ENCODE measurements at regions not wholly inside any gene's neighbourhood (a gene's known extent, or its start where the extent isn't known, plus 50 kb on each side); places are given as distances from the start of the nearest gene placed in this dataset.

GRCh38 chrX:39859991-39860861, 237.5 kb downstream of the BCOR start (continued):
- TF ChIP-seq CTCFL (IDR thresholded peaks at IDR 0.05; ENCODE audit: borderline replicate concordance, insufficient read depth, low read depth, low read length, poor library complexity, severe bottlenecking) = no peak
- peak; percentile 49 for TF ChIP-seq NCOR1 (IDR thresholded peaks at IDR 0.05)
- no peak for TF ChIP-seq SREBF1 (IDR thresholded peaks at IDR 0.05; ENCODE audit: borderline replicate concordance, low read depth, low read length)
- no peak for TF ChIP-seq ZNF766 (CRISPR knock-in tag; conservative IDR thresholded peaks at IDR 0.05)
- TF ChIP-seq, protein P1, sequence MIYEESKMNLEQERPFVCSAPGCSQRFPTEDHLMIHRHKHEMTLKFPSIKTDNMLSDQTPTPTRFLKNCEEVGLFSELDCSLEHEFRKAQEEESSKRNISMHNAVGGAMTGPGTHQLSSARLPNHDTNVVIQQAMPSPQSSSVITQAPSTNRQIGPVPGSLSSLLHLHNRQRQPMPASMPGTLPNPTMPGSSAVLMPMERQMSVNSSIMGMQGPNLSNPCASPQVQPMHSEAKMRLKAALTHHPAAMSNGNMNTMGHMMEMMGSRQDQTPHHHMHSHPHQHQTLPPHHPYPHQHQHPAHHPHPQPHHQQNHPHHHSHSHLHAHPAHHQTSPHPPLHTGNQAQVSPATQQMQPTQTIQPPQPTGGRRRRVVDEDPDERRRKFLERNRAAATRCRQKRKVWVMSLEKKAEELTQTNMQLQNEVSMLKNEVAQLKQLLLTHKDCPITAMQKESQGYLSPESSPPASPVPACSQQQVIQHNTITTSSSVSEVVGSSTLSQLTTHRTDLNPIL (CRISPR knock-in tag; IDR thresholded peaks at IDR 0.05) = no peak
- TF ChIP-seq SRSF1 (IDR thresholded peaks at IDR 0.05; ENCODE audit: low read depth, low read length) = no peak
- no peak for TF ChIP-seq MIER1 (IDR thresholded peaks at IDR 0.05; ENCODE audit: low read depth)
- TF ChIP-seq KDM1A (IDR thresholded peaks at IDR 0.05) = no peak
- TF ChIP-seq, protein P2, sequence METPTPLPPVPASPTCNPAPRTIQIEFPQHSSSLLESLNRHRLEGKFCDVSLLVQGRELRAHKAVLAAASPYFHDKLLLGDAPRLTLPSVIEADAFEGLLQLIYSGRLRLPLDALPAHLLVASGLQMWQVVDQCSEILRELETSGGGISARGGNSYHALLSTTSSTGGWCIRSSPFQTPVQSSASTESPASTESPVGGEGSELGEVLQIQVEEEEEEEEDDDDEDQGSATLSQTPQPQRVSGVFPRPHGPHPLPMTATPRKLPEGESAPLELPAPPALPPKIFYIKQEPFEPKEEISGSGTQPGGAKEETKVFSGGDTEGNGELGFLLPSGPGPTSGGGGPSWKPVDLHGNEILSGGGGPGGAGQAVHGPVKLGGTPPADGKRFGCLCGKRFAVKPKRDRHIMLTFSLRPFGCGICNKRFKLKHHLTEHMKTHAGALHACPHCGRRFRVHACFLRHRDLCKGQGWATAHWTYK (CRISPR knock-in tag; IDR thresholded peaks at IDR 0.05) = no peak
- TF ChIP-seq POLR2AphosphoS5 (IDR thresholded peaks at IDR 0.05; ENCODE audit: control insufficient read depth, insufficient read depth, low read depth, low read length) = peak; percentile 48; the same call in 1 of the 2 replicates
- no peak for TF ChIP-seq E2F4 (CRISPR knock-in tag; IDR thresholded peaks at IDR 0.05; ENCODE audit: low read depth)
- TF ChIP-seq, protein P3, sequence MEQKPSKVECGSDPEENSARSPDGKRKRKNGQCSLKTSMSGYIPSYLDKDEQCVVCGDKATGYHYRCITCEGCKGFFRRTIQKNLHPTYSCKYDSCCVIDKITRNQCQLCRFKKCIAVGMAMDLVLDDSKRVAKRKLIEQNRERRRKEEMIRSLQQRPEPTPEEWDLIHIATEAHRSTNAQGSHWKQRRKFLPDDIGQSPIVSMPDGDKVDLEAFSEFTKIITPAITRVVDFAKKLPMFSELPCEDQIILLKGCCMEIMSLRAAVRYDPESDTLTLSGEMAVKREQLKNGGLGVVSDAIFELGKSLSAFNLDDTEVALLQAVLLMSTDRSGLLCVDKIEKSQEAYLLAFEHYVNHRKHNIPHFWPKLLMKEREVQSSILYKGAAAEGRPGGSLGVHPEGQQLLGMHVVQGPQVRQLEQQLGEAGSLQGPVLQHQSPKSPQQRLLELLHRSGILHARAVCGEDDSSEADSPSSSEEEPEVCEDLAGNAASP (IDR thresholded peaks at IDR 0.05) = no peak
- no peak for TF ChIP-seq HMGN3 (IDR thresholded peaks at IDR 0.05; ENCODE audit: borderline replicate concordance, extremely low read depth, insufficient read length, low read depth, low read length)
- TF ChIP-seq TGIF2 (CRISPR knock-in tag; IDR thresholded peaks at IDR 0.05) = no peak
